NCI-H2227 (cell line): ENCODE measurements at regions not wholly inside any gene's neighbourhood (a gene's known extent, or its start where the extent isn't known, plus 50 kb on each side); places are given as distances from the start of the nearest gene placed in this dataset.
"Not testable (repeated sequence)": the region's sequence is repeated elsewhere in the genome, so short reads cannot be mapped to it uniquely, and the experiment has no call there.

Experiments
- DNase-seq: peaks from one replicate; lab custom pipeline; 2025; ENCODE audit not compliant: unreplicated experiment; lab: John Stamatoyannopoulos, UW

GRCh38 chr5:68070591-68071281 is 144.8 kb upstream of the PIK3R1 start:
- no peak for DNase-seq

- DNase-seq: no peak
Measured at GRCh38 chr5:68067976-68068603, 147.5 kb upstream of the PIK3R1 start.

GRCh38 chr5:68067291-68067690 is 148.3 kb upstream of the PIK3R1 start:
- DNase-seq: no peak

GRCh38 chr5:68066277-68066955 is 149.1 kb upstream of the PIK3R1 start:
- no peak for DNase-seq

- not testable (repeated sequence) for DNase-seq
Measured at GRCh38 chr5:68065321-68065720, 150.2 kb upstream of the PIK3R1 start.

GRCh38 chr5:68060382-68060781 is 155.2 kb upstream of the PIK3R1 start:
- no peak for DNase-seq

GRCh38 chr5:68057191-68057590 is 158.4 kb upstream of the PIK3R1 start:
- DNase-seq: no peak

- DNase-seq: no peak
Measured at GRCh38 chr5:68055686-68056085, 159.9 kb upstream of the PIK3R1 start.

- DNase-seq: peak; percentile 88
Measured at GRCh38 chr5:68054638-68055037, 160.9 kb upstream of the PIK3R1 start.

- no peak for DNase-seq
Measured at GRCh38 chr5:68053202-68053601, 162.4 kb upstream of the PIK3R1 start.

- DNase-seq: no peak
Measured at GRCh38 chr5:68049053-68049713, 166.4 kb upstream of the PIK3R1 start.

- DNase-seq: no peak
Measured at GRCh38 chr5:68048516-68048915, 167.0 kb upstream of the PIK3R1 start.

GRCh38 chr5:68048054-68048453 is 167.5 kb upstream of the PIK3R1 start:
- DNase-seq: not testable (repeated sequence)

GRCh38 chr5:68047035-68047434 is 168.5 kb upstream of the PIK3R1 start:
- DNase-seq: no peak

GRCh38 chr5:68046445-68046844 is 169.1 kb upstream of the PIK3R1 start:
- DNase-seq: no peak

GRCh38 chr5:68041293-68041692 is 174.3 kb upstream of the PIK3R1 start:
- no peak for DNase-seq

- DNase-seq: no peak
Measured at GRCh38 chr5:68037546-68037945, 178.0 kb upstream of the PIK3R1 start.

GRCh38 chr5:68033961-68034571 is 181.5 kb upstream of the PIK3R1 start:
- peak; percentile 4 for DNase-seq

- no peak for DNase-seq
Measured at GRCh38 chr5:68033029-68033428, 182.5 kb upstream of the PIK3R1 start.

GRCh38 chr5:68032216-68032762 is 183.3 kb upstream of the PIK3R1 start:
- DNase-seq: no peak

- no peak for DNase-seq
Measured at GRCh38 chr5:68028131-68028727, 187.3 kb upstream of the PIK3R1 start.
